Peyer's patch (tissue), 4 donors: ENCODE measurements at regions not wholly inside any gene's neighbourhood (a gene's known extent, or its start where the extent isn't known, plus 50 kb on each side); places are given as distances from the start of the nearest gene placed in this dataset.

ENCODE experiments used
- CTCF ChIP-seq, 6 experiments: fragments of 450-650 bp in 4 of 6; fragments of 200-600 bp in 2 of 6; sonication (generic) in 1 of 6; IDR thresholded peaks; one replicate each; pipeline ENCODE4 v1.5.1; 2017 to 2019; ENCODE audit warnings: antibody characterized with exemption in 6 of 6, mild to moderate bottlenecking in 3 of 6, moderate library complexity in 1 of 6
- POLR2A ChIP-seq, 2 donors: fragments of 450-650 bp; IDR thresholded peaks; one replicate each; pipeline ENCODE4 v1.5.1; 2017; ENCODE audit warnings: antibody characterized with exemption in 2 of 2, mild to moderate bottlenecking in 2 of 2, moderate library complexity in 2 of 2

DNA sequence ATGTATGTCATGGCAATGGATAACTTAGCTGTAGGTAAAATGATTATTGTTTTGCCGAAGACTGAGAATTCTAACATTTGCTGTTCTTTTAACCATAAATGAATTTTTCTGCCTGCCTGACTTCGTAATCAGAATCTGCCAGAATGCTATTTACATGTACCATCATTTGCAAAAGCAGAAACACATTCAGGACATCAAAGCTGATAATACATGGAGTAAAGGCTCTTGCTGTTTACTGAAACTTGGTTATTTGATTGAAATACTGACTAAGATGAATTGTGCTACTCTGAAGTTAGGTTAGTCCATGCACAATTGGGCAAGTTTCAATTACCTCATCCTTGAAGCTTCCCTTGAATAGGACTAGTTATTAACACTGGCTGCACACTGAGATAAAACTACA lies 293.8 kb downstream of the PLA2G4A start:
- no peak for TF ChIP-seq POLR2A (IDR thresholded peaks at IDR 0.05)
- no peak for TF ChIP-seq CTCF (IDR thresholded peaks at IDR 0.05)
